ENCODE measurements at regions not wholly inside any gene's neighbourhood (a gene's known extent, or its start where the extent isn't known, plus 50 kb on each side); places are given as distances from the start of the nearest gene placed in this dataset.

DNA sequence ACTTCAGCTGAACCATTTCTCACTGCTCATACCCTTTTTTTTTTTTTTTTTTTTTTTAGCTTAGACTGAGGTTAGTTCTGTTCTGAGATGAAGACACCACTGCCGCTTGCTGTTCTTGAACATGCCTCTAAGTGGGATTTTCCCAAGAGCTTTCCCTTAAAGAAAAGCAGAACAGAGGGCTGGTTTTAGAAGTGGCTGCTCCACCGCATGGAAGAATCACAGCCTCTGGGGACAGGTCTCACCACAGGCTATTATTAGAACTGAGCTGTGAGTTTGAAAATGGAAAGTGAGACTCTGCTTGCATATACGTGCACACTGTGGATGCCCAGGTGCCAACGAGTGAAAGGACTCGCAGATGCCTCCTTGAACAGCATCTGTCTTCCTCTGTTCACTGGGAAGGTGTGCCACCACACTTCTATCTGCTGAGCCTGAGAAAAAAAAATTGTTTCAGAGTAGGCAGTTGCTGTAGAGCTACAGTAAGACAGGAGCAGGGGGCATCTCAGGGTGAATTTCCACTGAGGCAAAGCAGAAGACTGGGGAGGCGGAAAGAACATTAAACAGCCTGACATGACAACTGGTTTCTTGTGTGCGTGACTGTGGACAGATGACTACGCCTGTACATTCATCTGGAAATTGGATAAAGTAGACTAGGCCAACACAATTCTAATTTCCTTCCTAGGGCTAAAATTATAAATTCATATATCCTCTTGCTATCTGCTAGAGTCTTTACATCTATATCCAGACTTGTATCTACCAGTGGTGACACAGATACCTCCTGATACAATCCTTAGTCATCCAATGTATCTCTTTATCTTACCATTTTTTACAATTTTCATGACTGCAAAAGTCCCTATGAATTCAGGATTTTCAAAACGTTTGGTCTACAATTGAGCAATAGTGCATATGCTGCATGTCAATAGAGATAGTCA, 1045.7 kb upstream of the CELF4 start:
- DNase-seq (peak; percentile 2 to 44), ATAC-seq (peak; percentile 90)
- peaks cover 34% of the 10 kb centered on the region for H3K4me1 Mint-ChIP-seq
- H3K27me3 Mint-ChIP-seq = no peaks in the 10 kb centered on the region
- H3K27ac Mint-ChIP-seq = peak overlapping the region in 1 of 2 donors; percentile 91
- H3K4me3 Mint-ChIP-seq = peak overlapping the region; percentile 39 to 45
- no peaks in the 10 kb centered on the region for H3K9me3 Mint-ChIP-seq

DNA sequence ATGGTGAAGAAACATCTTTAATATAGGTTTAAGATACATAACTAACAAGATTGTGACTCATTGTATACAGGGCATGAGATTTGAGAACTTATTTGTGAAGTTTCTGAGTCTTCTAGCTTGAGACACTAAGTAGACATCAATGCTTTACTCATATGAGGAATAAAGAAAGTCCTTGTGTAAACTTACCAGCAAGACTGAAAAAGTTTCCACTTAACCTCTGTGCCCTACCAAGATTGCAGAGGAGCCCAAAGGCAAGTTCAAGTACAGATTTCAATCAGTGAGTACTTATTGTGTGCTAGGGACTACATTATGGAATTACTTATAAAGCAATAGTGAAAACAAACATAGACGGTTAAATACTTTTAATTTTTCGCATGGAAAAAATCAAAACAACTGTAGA, 1041.2 kb upstream of the CELF4 start:
- Mint-ChIP-seq H3K4me1 (peaks cover 34% of the 10 kb centered on the region), H3K9me3 (peaks cover 0 to 2% of the 10 kb centered on the region in 2 donors), H3K4me3 (no peak overlapping the region), H3K27ac (peak overlapping the region in 1 of 2 donors; percentile 24), H3K27me3 (no peaks in the 10 kb centered on the region)
- ATAC-seq = peak; percentile 51
- DNase-seq = no peak

DNA sequence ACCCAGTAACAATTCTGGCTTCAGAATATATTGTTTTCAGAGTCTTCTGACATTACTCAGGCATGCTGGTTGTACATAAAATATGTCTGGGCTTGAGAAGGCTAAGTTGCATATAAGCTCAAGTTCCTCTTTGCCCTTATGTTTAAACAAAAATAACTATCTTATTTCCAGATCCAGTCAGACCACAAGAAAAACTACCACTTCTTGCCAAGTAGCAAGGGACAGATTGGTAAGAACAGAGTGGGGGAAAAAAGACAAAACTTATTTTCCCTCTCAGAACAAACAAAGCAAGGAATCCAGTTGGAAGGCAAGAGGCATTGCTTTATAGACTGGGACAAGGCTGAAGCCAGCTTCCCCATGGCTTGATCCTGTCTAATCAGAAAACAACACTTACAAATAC, 1036.7 kb upstream of the CELF4 start:
- Mint-ChIP-seq H3K27ac (no peak overlapping the region), H3K4me3 (no peak overlapping the region), H3K27me3 (no peaks in the 10 kb centered on the region), H3K9me3 (peaks cover 0 to 7% of the 10 kb centered on the region in 2 donors), H3K4me1 (peaks cover 8% of the 10 kb centered on the region)
- ATAC-seq (no peak), DNase-seq (no peak)

DNA sequence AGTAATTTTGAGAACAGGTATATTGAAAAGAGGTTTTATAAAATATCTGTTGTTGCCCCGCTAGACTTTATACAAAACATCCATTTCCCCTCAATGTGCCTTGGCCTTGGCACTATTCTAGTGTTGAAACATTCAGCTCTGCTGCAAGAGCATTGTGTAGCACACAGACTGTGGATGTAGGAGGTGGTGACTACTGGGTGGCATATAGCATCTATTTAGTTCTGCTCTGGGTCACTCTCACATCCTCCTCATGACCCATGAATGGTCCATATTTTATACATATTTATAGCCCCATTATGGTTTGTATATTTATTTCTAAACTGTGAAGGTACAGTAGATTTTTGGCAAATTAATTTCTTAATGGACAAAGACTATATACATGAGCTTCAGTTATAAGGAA, 1022.0 kb upstream of the CELF4 start:
- no peak overlapping the region for H3K27ac Mint-ChIP-seq
- no peak for ATAC-seq

DNA sequence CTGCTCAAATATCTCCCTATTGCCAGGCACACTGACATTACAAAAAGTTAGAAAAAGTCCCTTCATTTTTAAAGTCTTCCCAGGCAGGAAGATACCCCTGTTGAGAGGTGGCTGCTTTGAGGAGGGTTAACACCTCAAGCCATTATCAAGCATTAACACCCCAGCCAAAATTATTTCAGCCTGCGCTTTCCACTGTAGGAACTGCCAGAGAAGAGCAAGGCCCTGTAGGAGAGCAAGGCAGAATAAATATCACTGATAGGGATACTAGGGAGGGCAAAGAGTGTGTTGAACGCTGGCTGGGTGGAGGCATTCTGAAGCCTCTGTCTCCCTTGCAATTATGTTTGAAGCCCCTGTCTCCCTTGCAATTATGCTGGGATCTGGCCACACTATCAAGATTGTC, 1020.7 kb upstream of the CELF4 start:
- H3K9me3 Mint-ChIP-seq = no peaks in the 10 kb centered on the region
- peaks cover 6% of the 10 kb centered on the region for H3K4me1 Mint-ChIP-seq
- H3K4me3 Mint-ChIP-seq = no peak overlapping the region
- H3K27me3 Mint-ChIP-seq = no peaks in the 10 kb centered on the region
- no peak overlapping the region for H3K27ac Mint-ChIP-seq
- DNase-seq (no peak), ATAC-seq (no peak)

More for the DNA sequence above, 1022.0 kb upstream of the CELF4 start:
- no peak for DNase-seq
- Mint-ChIP-seq H3K4me1 (no peaks in the 10 kb centered on the region), H3K27me3 (no peaks in the 10 kb centered on the region), H3K4me3 (no peak overlapping the region), H3K9me3 (no peaks in the 10 kb centered on the region)

DNA sequence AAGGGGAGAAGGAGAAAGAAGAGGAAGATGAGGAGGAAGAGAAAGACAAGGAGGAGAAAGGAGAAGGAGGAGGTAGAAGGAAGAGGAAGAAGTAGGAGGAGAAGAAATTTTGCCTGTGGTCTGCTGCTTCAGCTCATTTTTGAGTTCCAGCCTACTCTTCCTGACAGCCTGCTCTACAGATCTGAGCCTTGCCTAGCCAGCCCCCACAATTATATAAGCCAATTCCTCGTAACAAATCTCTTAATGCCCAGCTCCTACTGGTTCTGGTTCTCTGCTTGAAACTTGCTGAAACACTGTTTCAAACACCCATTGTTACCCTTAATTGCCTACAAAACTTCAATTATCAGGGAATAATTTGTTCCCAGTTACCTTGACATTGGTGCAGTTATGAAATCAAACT, 1014.2 kb upstream of the CELF4 start:
- peaks cover 35% of the 10 kb centered on the region for H3K4me1 Mint-ChIP-seq
- H3K9me3 Mint-ChIP-seq = peaks cover 0 to 5% of the 10 kb centered on the region in 2 donors
- H3K4me3 Mint-ChIP-seq = no peak overlapping the region
- no peaks in the 10 kb centered on the region for H3K27me3 Mint-ChIP-seq
- H3K27ac Mint-ChIP-seq = no peak overlapping the region
- DNase-seq (no peak), ATAC-seq (no peak)

DNA sequence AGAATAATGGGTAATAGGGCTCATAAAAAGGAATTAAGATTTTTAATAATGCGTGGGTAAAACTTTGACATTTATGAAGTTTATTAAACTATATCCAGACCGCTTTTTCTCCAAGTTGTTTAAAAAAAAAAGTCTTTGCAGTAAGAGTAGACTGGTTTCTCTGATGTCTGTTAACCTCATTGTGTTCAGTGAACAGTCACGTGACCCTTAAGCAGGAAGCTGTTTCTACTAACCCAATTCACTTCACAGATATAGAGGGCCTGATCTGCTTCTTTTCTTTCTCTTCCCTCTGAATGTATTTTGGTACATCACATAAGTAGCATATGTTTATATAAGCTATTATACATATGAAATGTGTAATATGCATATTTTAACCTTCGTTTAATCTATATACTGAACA, 1011.3 kb upstream of the CELF4 start:
- peaks cover 35% of the 10 kb centered on the region for H3K4me1 Mint-ChIP-seq
- no peak overlapping the region for H3K4me3 Mint-ChIP-seq
- ATAC-seq (no peak), DNase-seq (no peak)
- H3K27me3 Mint-ChIP-seq = no peaks in the 10 kb centered on the region
- H3K9me3 Mint-ChIP-seq = peaks cover 0 to 5% of the 10 kb centered on the region in 2 donors
- H3K27ac Mint-ChIP-seq = no peak overlapping the region

DNA sequence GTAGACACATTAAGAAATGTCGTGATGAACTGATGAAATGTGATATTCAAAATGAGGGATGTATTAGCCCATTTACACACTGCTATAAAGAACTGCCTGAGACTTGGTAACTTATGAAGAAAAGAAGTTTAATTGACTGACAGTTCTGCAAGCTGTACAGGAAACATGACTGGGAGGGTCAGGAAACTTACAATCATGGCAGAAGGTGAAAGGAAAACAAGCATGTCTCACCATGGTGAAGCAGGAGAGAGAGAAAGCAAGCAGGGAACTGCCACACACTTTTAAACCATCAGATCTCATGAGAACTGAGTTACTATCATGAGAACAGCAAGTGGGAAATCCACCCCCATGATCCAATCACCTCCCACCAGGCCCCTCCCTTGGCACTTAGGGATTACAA, 1010.8 kb upstream of the CELF4 start:
- Mint-ChIP-seq H3K27me3 (no peaks in the 10 kb centered on the region), H3K9me3 (peaks cover 0 to 5% of the 10 kb centered on the region in 2 donors), H3K4me1 (peaks cover 29% of the 10 kb centered on the region), H3K4me3 (peak overlapping the region; percentile 2 to 45), H3K27ac (peak overlapping the region in 1 of 2 donors; percentile 81)
- DNase-seq = no peak
- no peak for ATAC-seq

DNA sequence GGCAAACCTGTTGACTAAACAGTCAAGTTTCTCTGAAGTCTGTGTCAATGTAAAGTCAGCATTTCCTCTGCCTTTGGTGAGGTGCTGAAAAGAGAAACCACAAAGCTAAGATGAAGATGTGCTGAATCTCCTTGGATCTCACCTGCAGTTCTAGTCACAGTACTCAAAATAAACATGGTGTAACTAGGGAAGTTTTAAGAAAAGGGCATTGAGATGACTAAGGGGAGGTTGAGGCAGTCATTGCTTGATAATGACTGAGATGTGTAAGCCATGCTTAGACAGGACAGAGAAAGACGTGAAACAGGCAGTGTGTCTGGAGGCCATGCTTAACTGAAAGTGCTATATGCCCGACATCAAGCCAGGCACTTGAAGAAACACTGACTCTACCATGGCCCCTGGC, 1010.0 kb upstream of the CELF4 start:
- ATAC-seq (peak; percentile 72), DNase-seq (no peak)
- Mint-ChIP-seq H3K27ac (peak overlapping the region in 1 of 2 donors; percentile 19), H3K27me3 (no peaks in the 10 kb centered on the region), H3K9me3 (peaks cover 0 to 5% of the 10 kb centered on the region in 2 donors), H3K4me1 (peaks cover 27% of the 10 kb centered on the region), H3K4me3 (peak overlapping the region in 1 of 2 donors; percentile 54)

DNA sequence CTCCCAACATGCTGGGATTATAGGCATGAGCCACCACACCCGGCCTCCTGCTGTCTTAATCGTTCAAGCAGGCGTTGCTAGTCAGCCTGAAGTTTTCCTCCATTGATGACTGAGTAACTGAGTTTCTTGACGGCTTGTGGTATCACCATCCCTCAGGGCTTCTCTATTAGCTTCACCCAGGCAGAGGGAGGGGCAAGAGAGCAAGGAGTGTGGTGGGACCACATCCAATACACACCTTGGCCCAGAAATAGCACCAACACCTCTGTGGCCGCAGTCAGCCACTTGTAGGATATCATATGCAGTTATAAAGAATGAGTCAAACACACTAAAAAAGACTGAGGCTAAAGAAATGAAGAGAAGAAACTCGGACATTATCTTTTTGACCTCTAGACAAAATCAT, 1009.4 kb upstream of the CELF4 start:
- H3K4me3 Mint-ChIP-seq = no peak overlapping the region
- no peak for DNase-seq
- no peak for ATAC-seq

DNA sequence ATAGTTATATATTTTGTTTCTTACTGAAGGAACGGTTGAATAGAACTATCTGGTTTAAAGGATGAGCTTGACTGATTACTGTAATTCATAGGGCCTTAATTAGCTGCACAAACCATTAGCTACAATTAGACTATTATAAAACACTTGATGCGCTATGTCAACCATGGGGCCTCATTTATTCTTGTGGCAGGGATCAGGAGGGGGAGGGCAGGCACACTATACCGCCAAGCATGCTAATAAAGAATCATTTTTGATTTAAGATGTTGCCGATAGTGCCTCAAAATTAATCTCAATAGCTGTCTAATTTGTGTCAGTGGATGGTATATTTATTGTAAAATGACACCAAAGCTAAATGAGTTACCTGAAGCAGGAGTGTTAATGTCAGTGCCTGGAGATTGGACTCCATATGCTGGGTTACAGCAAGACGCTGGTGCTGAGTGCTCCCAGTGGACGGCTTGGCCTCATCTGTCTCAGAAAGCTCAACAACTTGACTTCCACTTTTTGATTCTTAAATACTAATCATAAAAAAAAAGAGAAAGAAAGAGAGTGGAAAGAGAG, 1007.0 kb upstream of the CELF4 start:
- Mint-ChIP-seq H3K9me3 (peaks cover 0 to 5% of the 10 kb centered on the region in 2 donors), H3K4me1 (peaks cover 24% of the 10 kb centered on the region), H3K4me3 (no peak overlapping the region), H3K27ac (no peak overlapping the region), H3K27me3 (no peaks in the 10 kb centered on the region)
- no peak for DNase-seq
- ATAC-seq = no peak

More for the DNA sequence above, 1009.4 kb upstream of the CELF4 start:
- peaks cover 0 to 5% of the 10 kb centered on the region in 2 donors for H3K9me3 Mint-ChIP-seq
- no peaks in the 10 kb centered on the region for H3K27me3 Mint-ChIP-seq
- H3K27ac Mint-ChIP-seq = no peak overlapping the region
- peaks cover 27% of the 10 kb centered on the region for H3K4me1 Mint-ChIP-seq

DNA sequence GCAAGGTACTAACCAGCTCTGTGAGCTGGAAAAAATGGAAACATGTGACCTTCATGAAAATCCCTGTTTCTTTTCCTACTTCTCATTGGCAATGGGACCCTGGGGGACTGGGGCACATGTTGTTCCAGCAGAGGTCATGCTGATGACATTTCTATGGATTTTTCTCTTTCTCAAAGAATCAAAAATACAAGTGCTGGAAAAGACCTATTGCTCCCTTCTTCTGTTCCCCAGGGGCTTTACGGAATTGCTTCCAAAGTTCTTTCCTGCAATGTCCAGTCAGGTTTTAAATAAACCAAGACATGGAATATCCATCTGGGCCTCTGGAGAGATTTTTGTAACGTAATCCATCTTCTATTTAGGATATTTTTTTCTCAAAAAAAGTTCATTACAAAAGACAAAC, 1006.1 kb upstream of the CELF4 start:
- no peak overlapping the region for H3K27ac Mint-ChIP-seq
- peaks cover 17% of the 10 kb centered on the region for H3K4me1 Mint-ChIP-seq
- peaks cover 0 to 5% of the 10 kb centered on the region in 2 donors for H3K9me3 Mint-ChIP-seq
- no peak for ATAC-seq
- H3K27me3 Mint-ChIP-seq = no peaks in the 10 kb centered on the region
- no peak overlapping the region for H3K4me3 Mint-ChIP-seq
- DNase-seq = no peak

DNA sequence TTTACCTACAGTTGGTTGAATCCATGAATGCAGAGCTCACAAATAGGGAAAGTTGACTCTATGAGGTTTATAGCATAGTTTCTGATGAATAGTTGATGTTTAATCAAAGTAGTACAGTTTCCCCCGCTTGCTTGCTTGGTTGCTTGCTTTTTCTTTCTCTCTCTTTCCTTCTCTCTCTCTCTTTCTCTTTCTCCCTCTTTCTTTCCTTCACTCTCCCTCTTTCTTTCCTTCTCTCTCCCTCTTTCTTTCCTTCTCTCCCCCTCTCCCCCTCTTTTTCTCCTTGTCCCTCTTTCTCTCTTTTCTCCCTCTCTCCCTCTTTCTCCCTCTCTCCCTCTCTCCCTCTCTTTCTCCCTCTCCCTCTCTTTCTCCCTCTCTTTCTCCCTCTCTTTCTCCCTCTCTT, 999.9 kb upstream of the CELF4 start:
- DNase-seq = no peak
- no peak overlapping the region for H3K4me3 Mint-ChIP-seq
- peaks cover 8 to 10% of the 10 kb centered on the region in 2 donors for H3K9me3 Mint-ChIP-seq

DNA sequence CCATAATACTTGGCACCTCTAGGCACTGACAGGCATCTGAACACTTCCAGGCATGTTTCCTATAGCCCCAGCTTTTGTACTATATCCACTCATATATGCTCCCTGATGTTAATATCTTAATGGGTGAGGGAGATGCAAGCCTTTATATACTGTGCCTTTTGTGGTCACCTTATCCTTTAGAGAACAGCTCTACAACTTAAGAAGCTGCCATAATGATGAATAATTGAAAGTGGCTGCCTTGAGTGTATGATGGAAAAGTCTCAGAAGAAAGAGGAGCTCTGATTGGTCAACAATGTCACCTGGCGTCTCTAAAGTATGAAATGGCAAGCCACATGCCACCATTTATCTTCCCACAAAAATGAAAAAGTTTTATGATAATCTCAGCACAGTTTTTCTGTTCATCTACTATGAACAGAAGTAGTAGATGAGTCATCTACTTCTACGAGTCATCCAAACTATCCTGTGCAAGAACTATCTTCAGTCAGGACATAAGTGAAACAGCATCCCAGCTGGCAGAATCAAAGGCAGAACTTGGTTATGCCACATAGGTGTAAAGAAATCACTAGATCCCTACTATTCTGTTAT, 997.9 kb upstream of the CELF4 start:
- H3K9me3 Mint-ChIP-seq = peaks cover 8 to 10% of the 10 kb centered on the region in 2 donors
- ATAC-seq (peak; percentile 72), DNase-seq (no peak)
- no peak overlapping the region for H3K27ac Mint-ChIP-seq
- no peaks in the 10 kb centered on the region for H3K27me3 Mint-ChIP-seq
- H3K4me1 Mint-ChIP-seq = peaks cover 8% of the 10 kb centered on the region
- no peak overlapping the region for H3K4me3 Mint-ChIP-seq

More for the DNA sequence above, 999.9 kb upstream of the CELF4 start:
- ATAC-seq = no peak
- H3K4me1 Mint-ChIP-seq = peaks cover 8% of the 10 kb centered on the region
- H3K27me3 Mint-ChIP-seq = no peaks in the 10 kb centered on the region
- H3K27ac Mint-ChIP-seq = no peak overlapping the region

DNA sequence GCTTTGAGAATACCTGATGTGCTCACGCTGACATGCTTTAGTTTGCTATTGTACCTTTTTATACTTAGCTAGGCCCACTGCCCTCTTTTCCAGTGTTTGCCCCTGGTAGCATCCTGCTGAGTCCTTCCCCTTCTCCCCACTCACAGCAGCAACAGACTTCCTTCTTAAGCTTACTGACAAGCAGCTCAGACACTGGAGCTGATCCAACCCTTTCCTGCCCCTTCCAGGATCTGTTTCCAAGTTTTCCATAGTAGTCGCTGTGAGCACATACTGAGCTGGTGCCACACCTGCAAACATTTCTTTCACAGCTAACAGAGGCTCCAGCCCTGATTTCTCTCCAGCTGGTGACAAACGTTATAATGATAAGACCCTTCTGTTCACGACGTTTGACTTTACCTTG, 991.4 kb upstream of the CELF4 start:
- no peak overlapping the region for H3K4me3 Mint-ChIP-seq
- H3K27me3 Mint-ChIP-seq = no peaks in the 10 kb centered on the region
- no peaks in the 10 kb centered on the region for H3K9me3 Mint-ChIP-seq
- DNase-seq (no peak), ATAC-seq (no peak)
- H3K27ac Mint-ChIP-seq = no peak overlapping the region
- no peaks in the 10 kb centered on the region for H3K4me1 Mint-ChIP-seq
